GM12878 (cell line): ENCODE measurements at regions not wholly inside any gene's neighbourhood (a gene's known extent, or its start where the extent isn't known, plus 50 kb on each side); places are given as distances from the start of the nearest gene placed in this dataset.
"Not testable (repeated sequence)": the region's sequence is repeated elsewhere in the genome, so short reads cannot be mapped to it uniquely, and the experiment has no call there.

ENCODE experiments used
- ATAC-seq: fragments of 200-7000 bp; cut with Tn5 transposase; 3 replicates; pipeline ENCODE4 v1.9.1; 2020; ENCODE audit warnings: mild to moderate bottlenecking, moderate library complexity
- BruUV-seq: library from RNA; stranded (reverse); fragments of 400-500 nt; replicated peaks from 2 replicates; lab custom pipeline; 2021; lab: Mats Ljungman, UMichigan
- CTCF ChIA-PET: fragments of 300-600 bp; sonication (Branson Sonifier 250); formaldehyde crosslinking; extraction: SDS; loops from one replicate; lab custom pipeline; 2021; ENCODE audit warnings: inconsistent platforms; lab: Yijun Ruan, JAX
- POLR2A ChIA-PET: fragments of 350-600 bp; formaldehyde crosslinking; extraction: SDS; loops from one replicate; lab custom pipeline; 2021; ENCODE audit warnings: inconsistent platforms; lab: Charles Lee
- RAD21 ChIA-PET: fragments of 300-600 bp; sonication (Branson Sonifier 250); formaldehyde crosslinking; loops from one replicate; lab custom pipeline; 2023; ENCODE audit warnings: antibody characterized with exemption; ENCODE audit not compliant: unreplicated experiment; lab: Charles Lee
- SMC1A ChIA-PET: fragments of 300-600 bp; sonication (Branson Sonifier 250); formaldehyde crosslinking; loops from one replicate; lab custom pipeline; 2023; ENCODE audit not compliant: unreplicated experiment, uncharacterized antibody; lab: Charles Lee
- DNase-seq: peaks from one replicate; pipeline ENCODE4 v3.0.0-alpha.2; 2011; ENCODE audit warnings: low read depth, low spot score
- FAIRE-seq: peaks from 3 replicates; lab custom pipeline; 2011; peaks lifted over from hg19 to GRCh38; lab: Jason Lieb, UNC
- H2AFZ ChIP-seq: 2 replicates; pipeline ENCODE4 v1.6.0; 2011; ENCODE audit warnings: low read depth, low read length, control low read depth; ENCODE audit not compliant: control insufficient read depth
- H3K27ac ChIP-seq: 2 replicates; pipeline ENCODE4 v1.5.1; 2011; ENCODE audit warnings: control low read depth; ENCODE audit not compliant: control insufficient read depth, insufficient read depth
- H3K27me3 ChIP-seq, 2 experiments: replicated peaks in 1 of 2; 2 replicates each; pipeline versions ENCODE4 v1.6.0 to v1.6.1; 2011; ENCODE audit warnings: low read length in 1 of 2; ENCODE audit not compliant: control insufficient read depth in 2 of 2, insufficient read depth in 2 of 2
- H3K36me3 ChIP-seq, 2 experiments: 2 replicates each; pipeline ENCODE4 v1.5.1; 2011; ENCODE audit warnings: low read length in 1 of 2; ENCODE audit not compliant: control insufficient read depth in 2 of 2, insufficient read depth in 2 of 2
- H3K4me1 ChIP-seq: 2 replicates; pipeline ENCODE4 v1.6.1; 2011; ENCODE audit warnings: mild to moderate bottlenecking, low read length, moderate library complexity, mixed read lengths; ENCODE audit not compliant: control insufficient read depth, insufficient read depth
- H3K4me2 ChIP-seq: 2 replicates; pipeline ENCODE4 v1.6.0; 2011; ENCODE audit warnings: control low read depth; ENCODE audit not compliant: control insufficient read depth, insufficient read depth
- H3K4me3 ChIP-seq: fragments of 200-600 bp; sonication (generic); 2 replicates; pipeline ENCODE4 v1.5.1; 2016
- H3K79me2 ChIP-seq: 2 replicates; pipeline ENCODE4 v1.6.0; 2011; ENCODE audit warnings: low read length; ENCODE audit not compliant: control insufficient read depth, insufficient read depth
- H3K9ac ChIP-seq: 2 replicates; pipeline ENCODE4 v1.8.0; 2011; ENCODE audit warnings: low read length, control low read depth, mixed read lengths; ENCODE audit not compliant: control insufficient read depth, insufficient read depth
- H3K9me3 ChIP-seq: replicated peaks from 3 replicates; pipeline ENCODE4 v1.5.1; 2011; ENCODE audit warnings: mild to moderate bottlenecking, low read length; ENCODE audit not compliant: control insufficient read depth, insufficient read depth
- H4K20me1 ChIP-seq: 2 replicates; pipeline ENCODE4 v1.6.0; 2011; ENCODE audit not compliant: control insufficient read depth, insufficient read depth
- ZBTB4 ChIP-seq: fragments of 450-650 bp; formaldehyde crosslinking; IDR thresholded peaks from 2 replicates; pipeline ENCODE4 v1.4.0; 2022; ENCODE audit warnings: mild to moderate bottlenecking, moderate library complexity
- ZSCAN29 ChIP-seq: fragments of 450-650 bp; IDR thresholded peaks from 2 replicates; pipeline ENCODE4 v1.6.1; 2017; ENCODE audit warnings: mild to moderate bottlenecking, moderate library complexity
- WGBS: methylation state at CpG from one replicate; pipeline ENCODE4 v1.1.6; 2016; ENCODE audit warnings: low lambda C conversion rate; ENCODE audit not compliant: insufficient replicate concordance, insufficient coverage; ENCODE audit errors: missing lambda C conversion rate; 5-methylcytosine and 5-hydroxymethylcytosine counted together
- in situ Hi-C: fragments of 300-500 bp; cut with MboI; formaldehyde crosslinking; loops from 9 replicates; pipeline ENCODE4 v1.14.3; 2018; ENCODE audit warnings: mixed read lengths
- intact Hi-C: fragments of 100-400 bp; cut with micrococcal nuclease; formaldehyde crosslinking; loops from one replicate; pipeline ENCODE4 v1.14.2; 2022; ENCODE audit not compliant: unreplicated experiment

DNA sequence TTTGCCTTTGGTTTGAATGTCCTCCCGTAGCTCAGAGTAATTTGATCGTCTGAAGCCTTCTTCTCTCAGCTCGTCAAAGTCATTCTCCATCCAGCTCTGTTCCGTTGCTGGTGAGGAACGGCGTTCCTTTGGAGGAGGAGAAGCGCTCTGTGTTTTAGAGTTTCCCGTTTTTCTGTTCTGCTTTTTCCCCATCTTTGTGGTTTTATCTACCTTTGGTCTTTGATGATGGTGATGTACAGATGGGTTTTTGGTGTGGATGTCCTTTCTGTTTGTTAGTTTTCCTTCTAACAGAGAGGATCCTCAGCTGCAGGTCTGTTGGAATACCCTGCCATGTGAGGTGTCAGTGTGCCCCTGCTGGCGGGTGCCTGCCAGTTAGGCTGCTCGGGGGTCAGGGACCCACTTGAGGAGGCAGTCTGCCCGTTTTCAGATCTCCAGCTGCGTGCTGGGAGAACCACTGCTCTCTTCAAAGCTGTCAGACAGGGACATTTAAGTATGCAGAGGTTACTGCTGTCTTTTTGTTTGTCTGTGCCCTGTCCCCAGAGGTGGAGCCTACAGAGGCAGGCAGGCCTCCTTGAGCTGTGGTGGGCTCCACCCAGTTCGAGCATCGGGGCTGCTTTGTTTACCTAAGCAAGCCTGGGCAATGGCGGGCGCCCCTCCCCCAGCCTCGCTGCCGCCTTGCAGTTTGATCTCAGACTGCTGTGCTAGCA is 66.8 kb upstream of the IZUMO1R start:
- 0 out of 2 replicates have a peak, but pooled peaks have one; percentile 53 for TF ChIP-seq ZBTB4
- CTCF ChIA-PET, H3K27me3 ChIP-seq, H3K4me2 ChIP-seq, H2AFZ ChIP-seq, H3K9me3 ChIP-seq, H3K4me3 ChIP-seq, POLR2A ChIA-PET, DNase-seq, BruUV-seq, H3K27ac ChIP-seq, ATAC-seq, FAIRE-seq, H3K4me1 ChIP-seq, H3K36me3 ChIP-seq, intact Hi-C loops, H3K9ac ChIP-seq, in situ Hi-C loops, RAD21 ChIA-PET, H4K20me1 ChIP-seq, H3K79me2 ChIP-seq: not testable (repeated sequence)
- SMC1A ChIA-PET, result interaction anchor here (1.7 kb wide), 1 partner anchor 26 kb away, joined by 4 read pairs; no protein-coding TSS in a partner anchor
- WGBS, result 49% methylated on average over 18 of the region's 18 CpGs

DNA sequence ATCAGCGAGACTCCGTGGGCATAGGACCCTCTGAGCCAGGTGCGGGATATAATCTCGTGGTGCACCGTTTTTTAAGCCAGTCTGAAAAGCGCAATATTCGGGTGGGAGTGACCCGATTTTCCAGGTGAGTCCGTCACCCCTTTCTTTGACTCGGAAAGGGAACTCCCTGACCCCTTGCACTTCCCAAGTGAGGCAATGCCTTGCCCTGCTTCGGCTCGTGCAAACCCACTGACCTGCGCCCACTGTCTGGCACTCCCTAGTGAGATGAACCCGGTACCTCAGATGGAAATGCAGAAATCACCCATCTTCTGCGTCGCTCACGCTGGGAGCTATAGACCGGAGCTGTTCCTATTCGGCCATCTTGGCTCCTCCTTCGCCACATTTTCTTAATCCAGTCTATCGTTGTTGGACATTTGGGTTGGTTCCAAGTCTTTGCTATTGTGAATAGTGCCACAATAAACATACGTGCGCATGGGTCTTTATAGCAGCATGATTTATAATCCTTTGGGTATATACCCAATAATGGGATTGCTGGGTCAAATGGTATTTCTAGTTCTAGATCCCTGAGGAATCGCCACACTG is 66.1 kb upstream of the IZUMO1R start:
- H3K4me2 ChIP-seq, FAIRE-seq, H3K4me1 ChIP-seq, H4K20me1 ChIP-seq, POLR2A ChIA-PET, BruUV-seq, DNase-seq, H3K79me2 ChIP-seq, H3K9me3 ChIP-seq, CTCF ChIA-PET, H3K27ac ChIP-seq, intact Hi-C loops, ATAC-seq, H3K9ac ChIP-seq, in situ Hi-C loops, H3K4me3 ChIP-seq, H3K36me3 ChIP-seq, H3K27me3 ChIP-seq, RAD21 ChIA-PET, H2AFZ ChIP-seq: not testable (repeated sequence)
- 59% methylated on average over 24 of the region's 24 CpGs for WGBS
- SMC1A ChIA-PET, result interaction anchor here (1.7 kb wide), 1 partner anchor 27 kb away, joined by 4 read pairs; no protein-coding TSS in a partner anchor
- 0 out of 2 replicates have a peak, but pooled peaks have one; percentile 26 for TF ChIP-seq ZSCAN29
